Posterior vena cava (tissue), 2 donors: ENCODE measurements at regions not wholly inside any gene's neighbourhood (a gene's known extent, or its start where the extent isn't known, plus 50 kb on each side); places are given as distances from the start of the nearest gene placed in this dataset.

Source experiments
- DNase-seq: peaks from one replicate; pipeline ENCODE4 v3.0.0-alpha.2; 2020; ENCODE audit warnings: low spot score
- intact Hi-C, 2 donors: fragments of 100-400 bp; cut with DNase I; formaldehyde crosslinking; loops; one replicate each; pipeline versions ENCODE4 v1.14.1 to v1.14.2; 2022 to 2023
- donor health status: DM: yes; HTN: yes; CAD: no.
- donor health status: DM: yes; HTN: yes; CAD: no.

DNA sequence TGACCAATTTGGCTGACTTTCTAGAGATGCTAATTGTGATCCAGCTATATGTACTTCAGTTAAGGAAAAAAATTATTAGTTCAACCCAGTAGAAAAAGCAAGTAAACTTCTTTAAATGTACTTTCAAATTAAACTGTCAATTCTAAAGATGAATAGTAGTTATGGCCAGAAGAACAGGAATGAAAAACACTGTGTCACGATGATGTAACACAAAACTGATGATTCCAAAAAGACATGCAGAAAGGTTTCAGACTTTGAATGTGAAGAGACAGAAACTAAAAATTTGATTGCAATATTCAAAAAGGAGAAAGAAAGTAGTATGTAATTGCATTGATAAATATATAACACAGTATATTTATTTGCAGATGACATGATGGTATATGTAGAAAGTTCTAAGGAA lies 127.3 kb upstream of the NR4A3 start:
- intact Hi-C loops = no loop called here
- no peak for DNase-seq

GRCh38 chr9:99699396-99699795 lies 122.3 kb upstream of the NR4A3 start:
- intact Hi-C loops = no loop called here

GRCh38 chr9:99712214-99712613 lies 109.5 kb upstream of the NR4A3 start:
- DNase-seq = no peak
- intact Hi-C loops = no loop called here

More at GRCh38 chr9:99699396-99699795, 122.3 kb upstream of the NR4A3 start:
- no peak for DNase-seq

DNA sequence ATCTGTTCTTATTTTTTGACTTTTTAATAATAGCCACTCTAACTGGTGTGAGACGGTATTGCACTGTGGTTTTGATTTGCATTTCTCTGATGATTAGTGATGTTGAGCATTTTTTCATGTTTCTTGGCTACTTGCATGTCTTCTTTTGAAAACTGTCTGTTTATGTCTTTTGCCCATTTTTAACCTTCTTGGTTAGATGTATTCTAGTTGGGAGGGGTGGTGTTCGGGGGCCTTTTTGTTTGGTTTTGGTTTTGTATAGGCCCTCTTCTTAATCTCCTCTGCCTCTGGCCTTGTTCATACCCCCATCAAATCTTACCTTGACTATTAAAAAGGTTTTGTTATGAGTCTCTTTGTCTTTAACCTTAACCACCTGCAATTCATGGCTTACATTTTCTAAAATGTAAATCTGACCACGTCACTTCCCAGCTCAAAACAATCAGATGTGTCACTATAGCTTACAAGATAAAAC lies 107.8 kb upstream of the NR4A3 start:
- DNase-seq = no peak
- intact Hi-C loops = no loop called here

GRCh38 chr9:99718631-99719030 lies 103.1 kb upstream of the NR4A3 start:
- DNase-seq = no peak
- intact Hi-C loops = no loop called here

- intact Hi-C loops = loop anchor here in 1 of 2 donors (2.0 kb wide), 1 partner anchor 22 kb away; no protein-coding TSS in a partner anchor
- DNase-seq = no peak
These were observed 101.1 kb upstream of the NR4A3 start for GRCh38 chr9:99720455-99721050.

- intact Hi-C loops = loop anchor here in 1 of 2 donors (2.0 kb wide), 1 partner anchor 21 kb away; no protein-coding TSS in a partner anchor
- no peak for DNase-seq
These were observed 99.8 kb upstream of the NR4A3 start for GRCh38 chr9:99721898-99722297.

DNA sequence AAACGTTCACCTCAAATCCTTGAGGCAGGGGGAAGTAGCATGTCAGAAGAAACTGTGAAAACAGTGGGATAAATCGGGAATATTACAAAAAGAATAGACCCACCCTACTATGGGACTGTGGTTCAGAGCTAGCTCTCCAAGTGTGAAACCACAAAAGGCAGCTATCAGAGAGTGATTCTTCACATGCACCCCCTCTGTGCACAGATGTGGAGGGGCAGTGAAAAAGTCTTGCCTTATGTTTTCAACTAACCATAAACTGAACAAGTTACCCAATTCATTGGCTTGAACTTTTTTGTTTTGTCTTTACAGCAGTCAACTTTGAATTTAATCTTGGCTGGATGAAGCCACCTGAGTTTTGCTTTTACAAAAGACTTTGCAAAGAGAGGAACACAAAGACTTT lies 98.8 kb upstream of the NR4A3 start:
- intact Hi-C loops = no loop called here
- DNase-seq = no peak

GRCh38 chr9:99724640-99725039 lies 97.0 kb upstream of the NR4A3 start:
- intact Hi-C loops = no loop called here
- no peak for DNase-seq

GRCh38 chr9:99725852-99726251 lies 95.8 kb upstream of the NR4A3 start:
- intact Hi-C loops = no loop called here
- no peak for DNase-seq

DNA sequence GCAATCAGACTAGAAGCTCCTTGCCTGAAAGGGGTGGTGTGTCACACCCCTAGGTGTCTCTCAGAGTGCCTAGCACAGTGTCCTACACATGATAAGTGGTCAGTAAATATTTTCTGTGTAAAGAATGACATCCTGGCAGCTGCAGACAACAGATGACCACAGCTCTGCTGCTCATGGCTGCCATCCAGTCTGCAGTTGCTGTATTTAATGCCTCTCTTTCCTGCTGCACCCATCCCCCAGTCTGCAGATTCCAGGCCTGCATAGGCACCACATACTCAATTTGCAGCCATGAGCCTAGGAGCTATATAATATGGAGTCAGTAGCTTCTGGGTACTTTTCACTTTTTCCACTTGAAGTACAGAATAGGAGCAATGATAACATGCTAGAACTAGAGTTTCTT lies 94.9 kb upstream of the NR4A3 start:
- intact Hi-C loops = no loop called here
- no peak for DNase-seq

GRCh38 chr9:99730062-99730461 lies 91.6 kb upstream of the NR4A3 start:
- intact Hi-C loops = no loop called here
- no peak for DNase-seq

DNA sequence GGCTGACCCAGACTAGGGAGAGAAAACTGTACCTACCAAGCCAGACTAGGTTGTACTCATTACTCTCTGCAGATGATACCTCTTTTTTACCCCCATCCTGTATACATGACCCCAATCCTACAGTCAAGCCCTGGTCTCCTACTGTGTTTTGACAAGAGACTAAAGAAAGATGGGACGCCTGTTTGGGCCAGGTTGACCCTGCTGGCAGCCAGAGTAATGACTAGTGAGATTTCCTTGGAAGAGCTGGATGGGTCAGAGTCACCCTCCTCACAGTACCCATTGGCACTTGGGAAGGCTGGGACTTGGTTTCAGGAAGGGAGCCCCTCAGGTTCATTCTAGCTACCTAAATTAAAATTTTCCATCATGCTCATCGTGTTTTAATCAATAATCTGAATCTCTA lies 89.7 kb upstream of the NR4A3 start:
- no peak for DNase-seq
- intact Hi-C loops = no loop called here

DNA sequence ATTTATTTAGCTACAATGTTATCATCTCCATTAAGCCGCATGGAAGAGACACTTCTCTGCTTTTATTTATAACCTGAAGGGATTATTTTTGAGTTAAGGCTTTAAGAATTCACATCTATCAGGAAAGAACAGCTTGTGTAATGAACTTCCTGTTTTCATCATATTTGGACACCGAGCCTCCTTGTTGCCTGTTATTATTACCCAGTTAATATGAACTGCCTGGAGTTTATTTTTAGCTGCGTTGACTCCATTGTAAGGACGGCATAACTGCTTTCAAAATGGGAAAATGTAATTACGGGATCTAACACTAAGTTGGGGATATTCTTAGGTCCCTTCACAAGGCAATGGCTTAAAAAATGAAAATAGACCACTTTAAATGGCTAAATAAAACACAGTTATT lies 89.0 kb upstream of the NR4A3 start:
- no peak for DNase-seq
- intact Hi-C loops = no loop called here

GRCh38 chr9:99735041-99735440 lies 86.6 kb upstream of the NR4A3 start:
- intact Hi-C loops = loop anchor here in 1 of 2 donors (2.0 kb wide), 1 partner anchor 58 kb away; no protein-coding TSS in a partner anchor
- DNase-seq = no peak

GRCh38 chr9:99736291-99736690 lies 85.4 kb upstream of the NR4A3 start:
- DNase-seq = no peak
- intact Hi-C loops = no loop called here

- intact Hi-C loops = no loop called here
- no peak for DNase-seq
These were observed 84.0 kb upstream of the NR4A3 start for GRCh38 chr9:99737649-99738048.

- no peak for DNase-seq
- intact Hi-C loops = loop anchor here in 1 of 2 donors (2.0 kb wide), 1 partner anchor 22 kb away; no protein-coding TSS in a partner anchor
These were observed 78.7 kb upstream of the NR4A3 start for GRCh38 chr9:99743006-99743405.

- intact Hi-C loops = loop anchor here in 1 of 2 donors (2.0 kb wide), 1 partner anchor 23 kb away; no protein-coding TSS in a partner anchor
- DNase-seq = no peak
These were observed 78.2 kb upstream of the NR4A3 start for GRCh38 chr9:99743455-99743854.

DNA sequence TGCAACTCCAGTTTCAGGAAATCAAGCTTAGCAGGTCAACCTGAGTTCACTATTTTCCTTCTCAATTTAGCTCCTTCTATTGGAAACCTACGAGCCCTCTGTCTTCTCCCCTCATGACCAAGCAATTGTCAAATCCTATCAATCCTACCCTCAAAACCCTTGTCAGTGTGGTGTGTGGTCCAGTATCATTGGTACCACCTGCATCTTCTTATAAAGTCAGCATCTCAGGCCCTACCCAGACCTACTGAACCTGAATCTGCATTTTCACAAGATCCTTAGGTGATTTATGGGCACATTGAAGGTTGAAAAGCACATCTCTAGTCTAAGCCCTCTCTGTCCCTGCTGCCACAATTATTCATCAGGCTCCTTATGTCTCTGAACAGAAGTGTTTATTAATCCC lies 77.6 kb upstream of the NR4A3 start:
- intact Hi-C loops = no loop called here
- no peak for DNase-seq

DNA sequence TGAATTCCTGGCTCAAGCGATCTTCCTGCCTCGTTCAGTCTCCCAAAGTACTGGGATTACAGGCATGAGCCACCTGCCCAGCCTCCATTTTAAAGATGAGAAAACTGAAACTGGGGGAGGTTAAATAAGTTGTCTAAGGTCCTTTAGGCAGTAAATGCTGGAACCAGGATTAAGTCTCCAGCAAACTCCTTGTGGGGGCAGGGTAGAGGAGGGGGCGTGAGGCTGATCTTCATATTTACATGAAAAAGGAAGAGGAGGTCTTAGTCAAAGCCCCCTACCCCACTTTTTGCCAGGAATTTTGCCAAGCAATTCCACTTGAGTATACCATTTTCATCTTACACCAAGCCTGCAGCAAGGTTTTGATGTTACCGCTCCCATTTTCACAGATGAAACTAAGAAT lies 76.6 kb upstream of the NR4A3 start:
- intact Hi-C loops = no loop called here
- DNase-seq = no peak

DNA sequence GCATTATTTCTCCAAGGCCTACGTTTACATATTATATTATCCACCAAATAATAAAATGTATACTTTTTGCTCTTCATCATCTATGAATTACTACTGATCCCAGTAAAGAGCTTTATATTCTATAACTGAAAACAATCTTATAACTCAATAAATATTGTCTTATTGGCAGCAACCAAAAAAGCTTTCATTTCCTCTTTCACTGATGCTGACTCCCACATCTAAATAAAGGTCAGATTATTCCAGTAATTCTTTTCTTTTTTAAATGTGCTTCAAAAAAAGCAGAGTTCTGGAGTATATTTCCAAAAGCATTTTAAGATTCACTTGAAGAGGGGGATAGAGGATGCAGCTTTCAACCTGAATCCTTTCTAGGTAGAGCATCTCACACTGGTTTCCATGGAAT lies 75.3 kb upstream of the NR4A3 start:
- DNase-seq = no peak
- intact Hi-C loops = no loop called here
